ENCODE measurements at regions not wholly inside any gene's neighbourhood (a gene's known extent, or its start where the extent isn't known, plus 50 kb on each side); places are given as distances from the start of the nearest gene placed in this dataset.
"Not testable (repeated sequence)": the region's sequence is repeated elsewhere in the genome, so short reads cannot be mapped to it uniquely, and the experiment has no call there.

DNA sequence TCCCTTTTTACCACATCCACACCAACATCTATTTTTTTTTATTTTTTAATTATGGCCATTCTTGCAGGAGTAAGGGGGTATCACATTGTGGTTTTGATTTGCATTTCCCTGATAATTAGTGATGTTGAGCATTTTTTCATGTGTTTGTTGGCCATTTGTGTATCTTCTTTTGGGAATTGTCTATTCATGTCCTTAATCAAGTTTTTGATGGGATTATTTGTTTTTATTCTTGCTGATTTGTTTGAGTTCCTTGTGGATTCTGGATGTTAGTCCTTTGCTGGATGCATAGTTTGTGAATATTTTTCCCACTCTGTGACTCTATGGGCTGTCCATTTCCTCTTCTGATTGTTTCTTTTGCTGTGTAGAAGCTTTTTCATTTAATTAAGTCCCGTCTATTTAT lies 385.1 kb downstream of the UTRN start:
- not testable (repeated sequence) for TF ChIP-seq ELF4, FOXA1, ZNF384 (IDR thresholded peaks at IDR 0.05)
